H9 (cell line): ENCODE measurements at regions not wholly inside any gene's neighbourhood (a gene's known extent, or its start where the extent isn't known, plus 50 kb on each side); places are given as distances from the start of the nearest gene placed in this dataset.

Source experiments
- DNase-seq: peaks from one replicate; pipeline ENCODE4 v3.0.0-alpha.2; 2017
- H2AFZ ChIP-seq: one replicate; pipeline ENCODE4 v1.6.1; 2013; ENCODE audit warnings: mild to moderate bottlenecking, low read length, control low read depth, moderate library complexity
- H2AK5ac ChIP-seq: 2 replicates; pipeline ENCODE4 v1.6.1; 2013; ENCODE audit warnings: low read length, control low read depth, mixed read lengths; ENCODE audit not compliant: insufficient read length
- H2BK120ac ChIP-seq: one replicate; pipeline ENCODE4 v1.6.1; 2013; ENCODE audit warnings: low read depth, mild to moderate bottlenecking, low read length, control low read depth, inconsistent platforms; ENCODE audit not compliant: poor library complexity, severe bottlenecking
- H2BK12ac ChIP-seq: 2 replicates; pipeline ENCODE4 v1.6.1; 2013; ENCODE audit warnings: low read length, control low read depth, mixed read lengths, low read depth; ENCODE audit not compliant: insufficient read length
- H2BK15ac ChIP-seq: 2 replicates; pipeline ENCODE4 v1.6.1; 2013; ENCODE audit warnings: low read depth, low read length, control low read depth
- H2BK20ac ChIP-seq: one replicate; pipeline ENCODE4 v1.6.1; 2013; ENCODE audit warnings: low read depth, mild to moderate bottlenecking, low read length, control low read depth, inconsistent platforms; ENCODE audit not compliant: poor library complexity, severe bottlenecking
- H2BK5ac ChIP-seq: 2 replicates; pipeline ENCODE4 v1.6.1; 2013; ENCODE audit warnings: low read length, control low read depth, mixed read lengths; ENCODE audit not compliant: insufficient read length
- H3K14ac ChIP-seq: 2 replicates; pipeline ENCODE4 v1.6.1; 2013; ENCODE audit warnings: low read length, control low read depth; ENCODE audit not compliant: insufficient read depth
- H3K18ac ChIP-seq: 2 replicates; pipeline ENCODE4 v1.6.1; 2013; ENCODE audit warnings: low read depth, mild to moderate bottlenecking, mixed read lengths, low read length, control low read depth; ENCODE audit not compliant: insufficient read length
- H3K23ac ChIP-seq: 2 replicates; pipeline ENCODE4 v1.6.1; 2013; ENCODE audit warnings: low read length, control low read depth, mixed read lengths, low read depth; ENCODE audit not compliant: insufficient read length
- H3K23me2 ChIP-seq: 2 replicates; pipeline ENCODE4 v1.6.1; 2013; ENCODE audit warnings: low read depth, mild to moderate bottlenecking, mixed read lengths, low read length, control low read depth; ENCODE audit not compliant: insufficient read length, poor library complexity, severe bottlenecking
- H3K27ac ChIP-seq: 2 replicates; pipeline ENCODE4 v1.5.1; 2013; ENCODE audit warnings: low read length, control low read depth, mixed read lengths, low read depth; ENCODE audit not compliant: insufficient read length
- H3K27me3 ChIP-seq: 2 replicates; pipeline ENCODE4 v1.6.1; 2013; ENCODE audit warnings: low read length, control low read depth, inconsistent platforms; ENCODE audit not compliant: insufficient read depth
- H3K4ac ChIP-seq: 2 replicates; pipeline ENCODE4 v1.6.1; 2013; ENCODE audit warnings: low read depth, mild to moderate bottlenecking, control low read depth, inconsistent platforms, low read length, moderate library complexity
- H3K4me1 ChIP-seq: 2 replicates; pipeline ENCODE4 v1.6.1; 2013; ENCODE audit warnings: low read length, control low read depth, inconsistent platforms; ENCODE audit not compliant: insufficient read depth
- H3K4me2 ChIP-seq: 2 replicates; pipeline ENCODE4 v1.6.1; 2013; ENCODE audit warnings: low read length, control low read depth, mixed read lengths; ENCODE audit not compliant: insufficient read length, insufficient read depth
- H3K56ac ChIP-seq: 2 replicates; pipeline ENCODE4 v1.6.1; 2013; ENCODE audit warnings: low read depth, mild to moderate bottlenecking, mixed read lengths, low read length, control low read depth; ENCODE audit not compliant: insufficient read length
- H3K79me1 ChIP-seq: 2 replicates; pipeline ENCODE4 v1.6.1; 2013; ENCODE audit warnings: low read depth, mild to moderate bottlenecking, moderate library complexity, low read length, control low read depth, inconsistent platforms; ENCODE audit not compliant: insufficient read depth, poor library complexity, severe bottlenecking
- H3K79me2 ChIP-seq: 2 replicates; pipeline ENCODE4 v1.6.1; 2013; ENCODE audit warnings: low read length, control low read depth, inconsistent platforms; ENCODE audit not compliant: insufficient read depth
- H3K9ac ChIP-seq: 2 replicates; pipeline ENCODE4 v1.6.1; 2013; ENCODE audit warnings: low read length, control low read depth, mixed read lengths; ENCODE audit not compliant: insufficient read length; ENCODE audit errors: extremely low read depth
- H3K9me3 ChIP-seq: one replicate; pipeline ENCODE4 v1.6.1; 2013; ENCODE audit warnings: low read depth, low read length, inconsistent platforms; ENCODE audit not compliant: control insufficient read depth
- H3T11ph ChIP-seq: one replicate; pipeline ENCODE4 v1.6.1; 2013; ENCODE audit warnings: mild to moderate bottlenecking, low read length, control low read depth, inconsistent platforms
- H4K20me1 ChIP-seq: one replicate; pipeline ENCODE4 v1.6.1; 2013; ENCODE audit not compliant: control insufficient read depth, insufficient read length, insufficient read depth
- H4K5ac ChIP-seq: 2 replicates; pipeline ENCODE4 v1.6.1; 2013; ENCODE audit warnings: low read depth, mild to moderate bottlenecking, mixed read lengths, low read length, control low read depth; ENCODE audit not compliant: insufficient read length
- H4K8ac ChIP-seq: replicated peaks from 2 replicates; pipeline ENCODE4 v1.6.1; 2013; ENCODE audit warnings: low read length, control low read depth, mixed read lengths, low read depth; ENCODE audit not compliant: insufficient read length
- H4K91ac ChIP-seq: 2 replicates; pipeline ENCODE4 v1.6.1; 2013; ENCODE audit warnings: low read depth, mild to moderate bottlenecking, moderate library complexity, mixed read lengths, low read length, control low read depth; ENCODE audit not compliant: insufficient read length
- H3K27ac Mint-ChIP-seq, 3 experiments: 2 replicates in 2 of 3; 3 replicates in 1 of 3; pipeline ENCODE4 v1.8.0; 2020 to 2021; ENCODE audit warnings: mixed read lengths in 3 of 3, mild to moderate bottlenecking in 1 of 3, moderate library complexity in 1 of 3
- H3K27me3 Mint-ChIP-seq: 2 replicates; pipeline ENCODE4 v1.8.0; 2021; ENCODE audit warnings: low read depth, mild to moderate bottlenecking, moderate library complexity, mixed read lengths
- H3K36me3 Mint-ChIP-seq, 3 experiments: 2 replicates in 2 of 3; 3 replicates in 1 of 3; pipeline ENCODE4 v1.8.0; 2020 to 2021; ENCODE audit warnings: low read depth in 3 of 3, mixed read lengths in 3 of 3; ENCODE audit not compliant: insufficient read depth in 1 of 3
- H3K4me1 Mint-ChIP-seq, 2 experiments: 2 replicates each; pipeline ENCODE4 v1.8.0; 2020; ENCODE audit warnings: mixed read lengths in 2 of 2
- H3K4me3 Mint-ChIP-seq, 2 experiments: 2 replicates in 1 of 2; 3 replicates in 1 of 2; pipeline ENCODE4 v1.8.0; 2020 to 2021; ENCODE audit warnings: mild to moderate bottlenecking in 2 of 2, mixed read lengths in 2 of 2, moderate library complexity in 1 of 2
- H3K9me3 Mint-ChIP-seq, 2 experiments: 2 replicates in 1 of 2; 3 replicates in 1 of 2; pipeline ENCODE4 v1.8.0; 2020; ENCODE audit warnings: mild to moderate bottlenecking in 2 of 2, mixed read lengths in 2 of 2, moderate library complexity in 1 of 2
- CTCF ChIP-seq: fragments of 200-600 bp; sonication (generic); conservative IDR thresholded peaks from 3 replicates; pipeline ENCODE4 v1.8.0; 2021; ENCODE audit warnings: antibody characterized with exemption, mild to moderate bottlenecking
- WGBS: extraction: QIAGEN DNeasy Blood & Tissue Kit; methylation state at CpG from one replicate; pipeline ENCODE4 v1.1.7; 2013; ENCODE audit warnings: missing lambda C conversion rate, low lambda C conversion rate, mixed read lengths; ENCODE audit not compliant: insufficient read length; ENCODE audit errors: extremely low coverage; 5-methylcytosine and 5-hydroxymethylcytosine counted together

DNA sequence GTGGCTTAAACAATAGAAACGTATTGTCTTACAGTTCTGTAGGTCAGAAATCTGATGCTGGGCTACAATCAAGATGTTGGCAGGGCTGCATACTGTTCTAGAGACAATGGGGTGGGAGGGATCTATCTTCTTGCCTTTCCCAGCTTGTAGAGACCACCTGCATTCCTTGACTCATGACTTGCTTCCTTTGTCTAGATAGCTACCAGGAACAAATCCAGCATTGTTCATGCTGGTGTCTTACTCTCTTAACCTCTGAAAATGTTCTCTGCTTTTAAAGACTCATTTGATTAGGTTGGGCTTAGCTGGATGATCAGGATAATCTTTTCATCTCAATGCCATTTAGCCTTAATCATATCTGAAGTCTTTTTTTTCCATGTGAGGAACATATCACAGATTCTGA lies 169.0 kb downstream of the ZNF330 start:
- no peak overlapping the region for H3T11ph ChIP-seq
- H2AFZ ChIP-seq: no peak overlapping the region
- Mint-ChIP-seq H3K4me1 (no peaks in the 10 kb centered on the region), H3K4me3 (no peak overlapping the region), H3K27me3 (no peaks in the 10 kb centered on the region), H3K36me3 (no peaks in the 10 kb centered on the region; a peak in 1 of 7 replicates), H3K9me3 (no peaks in the 10 kb centered on the region; a peak in 1 of 5 replicates), H3K27ac (no peak overlapping the region)
- H3K4me1 ChIP-seq: no peaks in the 10 kb centered on the region
- no peaks in the 10 kb centered on the region for H3K23me2 ChIP-seq
- no peaks in the 10 kb centered on the region for H4K20me1 ChIP-seq
- no peak overlapping the region for H3K27ac ChIP-seq
- H2BK5ac ChIP-seq: no peak overlapping the region
- H4K8ac ChIP-seq: no peak overlapping the region
- no peak overlapping the region for H2BK15ac ChIP-seq
- H2BK20ac ChIP-seq: no peak overlapping the region
- H2BK12ac ChIP-seq: no peak overlapping the region
- no peak for TF ChIP-seq CTCF
- H3K4ac ChIP-seq: no peak overlapping the region
- H4K91ac ChIP-seq: no peak overlapping the region
- no peaks in the 10 kb centered on the region for H3K9me3 ChIP-seq
- no peak overlapping the region for H3K14ac ChIP-seq
- H3K27me3 ChIP-seq: no peaks in the 10 kb centered on the region
- no peak overlapping the region for H3K23ac ChIP-seq
- no peak overlapping the region for H2BK120ac ChIP-seq
- no peak overlapping the region for H3K56ac ChIP-seq
- H4K5ac ChIP-seq: no peak overlapping the region
- DNase-seq: no peak
- no peaks in the 10 kb centered on the region for H3K79me1 ChIP-seq
- H3K79me2 ChIP-seq: no peaks in the 10 kb centered on the region
- no peak overlapping the region for H2AK5ac ChIP-seq
- no peak overlapping the region for H3K9ac ChIP-seq
- H3K4me2 ChIP-seq: no peak overlapping the region
- H3K18ac ChIP-seq: no peak overlapping the region
- no CpG with 5 or more reads among the region's 1 CpG for WGBS
